ENCODE measurements at regions not wholly inside any gene's neighbourhood (a gene's known extent, or its start where the extent isn't known, plus 50 kb on each side); places are given as distances from the start of the nearest gene placed in this dataset.
"Not testable (repeated sequence)": the region's sequence is repeated elsewhere in the genome, so short reads cannot be mapped to it uniquely, and the experiment has no call there.

DNA sequence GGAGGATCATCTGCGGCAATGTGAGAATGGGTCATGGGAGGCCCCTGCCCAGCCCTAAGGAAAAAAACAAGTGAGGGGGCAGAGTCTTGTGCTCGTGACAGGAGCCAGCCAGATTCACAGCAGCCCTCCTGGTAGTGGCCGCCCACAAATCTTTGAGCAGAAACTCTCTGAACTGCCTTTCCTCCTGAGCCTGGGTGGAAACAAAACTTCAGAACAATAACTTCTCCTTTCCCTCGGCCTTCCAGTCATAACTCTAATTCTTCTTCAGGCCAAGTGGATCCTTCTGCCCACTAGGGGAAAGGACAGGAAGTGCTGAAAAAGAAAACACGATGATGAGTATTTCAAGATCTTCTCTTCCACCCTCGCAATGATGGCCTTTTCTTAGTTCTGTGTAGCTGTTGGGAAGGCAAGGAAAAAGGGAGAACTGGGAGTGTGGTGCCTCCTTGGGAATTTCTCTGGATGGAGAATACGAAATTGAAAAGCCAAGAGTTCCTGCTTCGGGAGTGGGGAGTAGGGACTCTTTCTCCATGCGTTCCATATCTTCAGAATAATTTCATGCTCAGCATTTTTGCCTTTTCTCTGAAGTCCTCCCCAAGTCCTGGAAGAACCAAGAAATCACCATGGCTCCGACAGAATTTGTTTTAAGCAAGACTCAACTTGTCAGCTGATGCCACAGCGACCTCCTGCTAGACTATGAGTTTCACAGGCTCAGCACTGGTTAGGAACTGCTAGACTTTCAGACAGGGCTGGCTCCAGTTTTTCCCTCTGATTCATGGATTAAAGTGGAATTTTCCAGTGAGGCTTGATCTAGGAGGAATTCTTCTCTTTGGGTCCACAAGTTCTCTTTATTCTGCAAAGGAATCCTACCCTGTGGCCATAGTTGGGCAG is 188.9 kb downstream of the CAND1 start:
- DNase-seq: peak; percentile 48

DNA sequence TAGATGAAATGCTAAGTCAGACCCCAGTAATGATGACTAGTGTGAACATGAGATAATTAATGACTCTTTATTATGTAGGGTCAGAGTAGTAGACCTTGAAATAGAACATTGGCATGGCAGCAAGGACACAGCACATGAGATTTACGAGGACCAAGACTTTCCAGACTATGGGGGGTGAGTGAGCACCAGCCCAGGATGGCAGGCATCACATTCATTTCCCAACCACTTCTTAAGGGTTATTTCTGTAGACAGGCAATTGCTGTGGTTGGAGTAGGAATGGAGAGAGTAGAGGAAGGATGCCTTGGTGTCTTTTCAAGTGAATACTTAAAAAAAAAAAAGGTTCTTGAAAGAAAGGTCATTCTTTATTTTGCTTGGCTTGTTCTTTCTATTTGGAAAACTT is 189.4 kb upstream of the DYRK2 start:
- no peak for DNase-seq

- DNase-seq: no peak
These were observed 189.0 kb upstream of the DYRK2 start for GRCh38 chr12:67459578-67459977.

DNA sequence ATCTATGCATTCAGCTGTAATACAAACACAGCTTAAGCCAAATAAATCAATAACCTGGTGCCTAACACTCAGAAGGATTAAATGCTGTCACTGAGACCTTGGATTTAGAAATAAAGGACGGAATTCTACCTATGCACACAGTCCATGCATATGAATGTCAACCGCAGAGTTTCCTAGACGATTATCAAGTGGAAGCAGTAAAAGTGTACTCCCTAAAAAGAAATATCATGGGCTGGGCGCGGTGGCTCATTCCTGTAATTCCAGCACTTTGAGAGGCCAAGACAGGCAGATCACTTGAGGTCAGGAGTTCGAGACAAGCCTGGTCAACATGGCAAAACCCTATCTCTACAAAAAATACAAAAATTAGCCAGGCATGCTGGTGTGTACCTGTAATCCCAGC is 188.2 kb upstream of the DYRK2 start:
- no peak for DNase-seq

GRCh38 chr12:67468549-67469245 is 179.8 kb upstream of the DYRK2 start:
- no peak for DNase-seq

DNA sequence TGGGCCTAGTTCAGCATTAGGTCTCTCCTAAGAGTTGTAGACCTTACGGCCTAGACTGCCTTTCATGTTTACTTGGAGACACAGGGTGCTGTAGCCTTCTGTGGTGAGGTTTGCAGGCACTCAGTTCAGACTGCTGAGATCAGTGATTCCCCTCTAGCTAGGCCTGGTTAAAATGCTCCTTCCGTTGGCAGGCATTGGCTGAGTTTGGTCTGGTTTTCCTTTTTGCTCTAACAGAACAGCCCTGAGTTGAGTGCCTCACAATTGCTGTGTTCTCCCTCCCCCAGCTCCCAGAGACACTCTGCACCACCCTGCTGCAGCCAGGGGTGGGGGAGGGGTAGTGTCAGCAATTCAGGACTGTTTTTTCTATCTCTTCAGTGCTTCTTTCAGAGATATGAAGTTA is 178.9 kb upstream of the DYRK2 start:
- no peak for DNase-seq

- DNase-seq: no peak
These were observed 176.7 kb upstream of the DYRK2 start for GRCh38 chr12:67471810-67472209.

DNA sequence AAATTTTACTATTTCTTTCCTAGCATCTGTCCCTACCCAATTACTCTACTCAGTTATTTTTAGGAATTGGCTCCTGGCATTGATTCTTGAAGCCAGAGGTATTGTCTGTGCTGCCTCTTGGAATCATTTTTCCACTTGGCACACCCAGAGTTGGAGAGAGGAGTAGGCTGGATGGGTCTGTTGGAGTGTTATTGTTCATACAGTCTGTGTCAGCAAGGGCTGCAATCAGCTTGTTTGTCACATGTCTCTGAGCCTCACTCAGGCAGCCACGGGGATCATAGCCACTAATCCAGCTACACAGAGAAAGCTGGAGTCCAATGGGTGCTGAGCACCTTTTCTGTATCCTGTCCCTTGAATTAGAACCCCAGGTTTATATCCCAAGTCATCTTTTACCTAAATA is 176.0 kb upstream of the DYRK2 start:
- DNase-seq: no peak

GRCh38 chr12:67474934-67475620 is 173.5 kb upstream of the DYRK2 start:
- no peak for DNase-seq

GRCh38 chr12:67475725-67476124 is 172.8 kb upstream of the DYRK2 start:
- no peak for DNase-seq

DNA sequence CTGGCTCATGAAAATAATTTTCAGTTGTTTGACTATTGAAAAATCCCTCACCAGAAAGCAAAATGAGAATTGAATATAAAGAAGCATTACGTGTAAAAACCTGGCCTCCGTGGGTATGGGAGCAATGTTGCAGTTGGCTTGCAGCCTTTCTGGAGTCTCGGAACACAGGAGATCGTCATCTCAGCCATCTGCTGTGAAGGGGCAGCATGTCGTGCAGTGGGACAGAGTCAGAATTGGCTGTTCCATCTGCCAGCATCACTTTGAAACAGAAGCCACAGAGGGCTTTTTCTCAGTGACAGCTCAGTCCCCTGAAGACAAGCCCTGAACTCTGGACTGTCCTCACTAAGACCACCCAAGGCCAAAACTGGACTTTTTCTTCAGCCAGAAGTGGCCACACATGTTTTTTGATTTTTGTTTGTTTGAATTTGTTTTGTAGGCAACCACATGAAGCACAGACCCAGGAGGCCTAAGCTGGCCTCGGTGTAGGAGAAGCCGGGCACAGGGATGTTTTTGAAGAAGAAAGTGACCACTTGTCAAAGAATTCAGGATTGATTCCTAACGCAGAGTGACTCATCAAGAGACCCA is 170.8 kb upstream of the DYRK2 start:
- no peak for DNase-seq

- peak; percentile 82 for DNase-seq
These were observed 165.5 kb upstream of the DYRK2 start for GRCh38 chr12:67482751-67483661.

GRCh38 chr12:67483871-67484554 is 164.5 kb upstream of the DYRK2 start:
- DNase-seq: no peak

DNA sequence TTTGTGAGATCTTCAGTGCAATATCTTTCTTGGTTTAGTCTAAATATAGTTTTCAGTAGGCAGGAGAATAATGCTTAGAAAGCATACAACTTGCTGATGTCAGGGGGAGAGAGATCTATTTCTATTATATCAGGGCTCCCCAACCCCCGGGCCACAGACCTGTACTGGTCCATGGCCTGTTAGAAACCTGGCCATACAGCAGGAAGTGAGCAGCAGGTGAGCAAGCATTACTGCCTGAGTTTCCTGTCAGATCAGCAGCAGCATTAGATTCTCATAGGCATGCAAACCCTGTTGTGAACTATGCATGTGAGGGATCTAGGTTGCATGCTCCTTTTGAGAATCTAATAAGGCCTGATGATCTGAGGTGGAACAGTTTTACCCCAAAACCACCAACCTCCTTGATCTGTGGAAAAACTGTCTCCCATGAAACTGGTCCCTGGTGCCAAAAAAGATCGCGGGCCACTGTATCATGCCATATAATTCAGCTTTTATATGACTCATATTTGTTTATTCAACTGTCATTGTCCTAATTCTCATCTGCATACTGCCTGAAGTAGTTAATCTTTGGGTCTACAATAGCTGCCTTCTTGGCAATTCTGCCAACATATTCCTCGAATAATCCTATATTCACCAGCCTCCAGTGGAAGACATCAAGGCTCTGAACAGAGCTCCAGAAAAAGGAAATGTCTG is 163.6 kb upstream of the DYRK2 start:
- DNase-seq: no peak

DNA sequence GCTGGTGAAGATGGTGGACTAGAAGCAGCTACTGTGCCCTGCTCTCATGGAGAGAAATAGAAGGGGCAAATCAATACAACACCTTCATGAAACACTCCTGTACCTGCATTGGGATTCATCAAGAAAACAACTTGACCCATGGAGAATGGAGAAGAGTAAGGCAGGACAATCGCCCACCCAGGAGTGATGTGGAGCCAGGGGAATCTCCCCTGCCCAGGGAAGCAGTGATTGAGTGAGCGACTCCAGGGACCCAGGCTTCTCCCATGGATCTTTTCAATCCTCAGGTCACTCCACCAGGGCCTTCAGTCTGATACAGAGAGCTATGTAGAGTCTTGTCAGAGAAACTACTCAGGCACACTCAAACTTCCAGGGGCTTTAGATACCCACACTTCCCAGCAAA is 161.9 kb upstream of the DYRK2 start:
- DNase-seq: no peak

DNA sequence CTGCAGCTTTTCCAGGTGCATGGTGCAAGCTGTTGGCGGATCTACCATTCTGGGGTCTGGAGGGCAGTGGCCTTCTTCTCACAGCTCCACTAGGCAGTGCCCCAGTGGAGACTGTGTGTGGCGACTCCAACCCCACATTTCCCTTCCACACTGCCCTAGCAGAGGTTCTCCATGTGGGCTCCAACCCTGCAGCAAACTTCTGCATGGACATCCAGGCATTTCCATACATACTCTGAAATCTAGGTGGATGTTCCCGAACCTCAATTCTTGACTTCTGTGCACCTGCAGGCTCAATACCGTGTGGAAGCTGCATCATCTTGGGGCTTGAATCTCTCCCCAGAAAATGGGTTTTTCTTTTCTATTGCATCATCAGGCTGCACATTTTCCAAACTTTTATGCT is 160.2 kb upstream of the DYRK2 start:
- not testable (repeated sequence) for DNase-seq

DNA sequence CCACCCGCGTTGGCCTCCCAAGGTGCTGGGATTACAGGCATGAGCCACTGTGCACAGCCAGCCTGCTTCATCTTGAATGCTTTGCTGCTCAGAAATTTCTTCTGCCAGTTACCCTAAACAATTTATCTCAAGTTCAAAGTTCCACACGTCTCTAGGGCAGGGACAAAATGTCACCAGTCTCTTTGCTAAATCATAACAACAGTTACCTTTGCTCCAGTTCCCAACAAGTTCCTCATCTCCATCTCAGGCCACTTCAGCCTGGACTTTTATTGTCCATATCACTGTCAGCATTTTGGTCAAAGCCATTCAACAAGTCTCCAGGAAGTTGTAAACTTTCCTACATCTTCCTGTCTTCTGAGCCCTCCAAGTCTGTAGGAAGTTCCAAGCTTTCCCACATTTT is 159.5 kb upstream of the DYRK2 start:
- DNase-seq: no peak

- no peak for DNase-seq
These were observed 152.0 kb upstream of the DYRK2 start for GRCh38 chr12:67496581-67496980.

- peak; percentile 30 for DNase-seq
These were observed 149.6 kb upstream of the DYRK2 start for GRCh38 chr12:67498991-67499390.

GRCh38 chr12:67501362-67501761 is 147.2 kb upstream of the DYRK2 start:
- DNase-seq: no peak

GRCh38 chr12:67504026-67504425 is 144.5 kb upstream of the DYRK2 start:
- DNase-seq: peak; percentile 19
